Aorta (tissue), 5 donors: ENCODE measurements at regions not wholly inside any gene's neighbourhood (a gene's known extent, or its start where the extent isn't known, plus 50 kb on each side); places are given as distances from the start of the nearest gene placed in this dataset.

Experiments used
- ATAC-seq: fragments of 200-7000 bp; cut with Tn5 transposase; one replicate; pipeline ENCODE4 v1.9.1; 2022; ENCODE audit warnings: moderate library complexity; ENCODE audit not compliant: low FRiP score
- DNase-seq, 2 donors: peaks; one replicate each; pipeline ENCODE4 v3.0.0-alpha.2; 2020
- H3K27ac ChIP-seq, 2 donors: one replicate each; pipeline ENCODE4 v1.5.1; 2013; ENCODE audit warnings: low read length in 2 of 2, mild to moderate bottlenecking in 2 of 2, moderate library complexity in 2 of 2, control low read depth in 1 of 2, inconsistent platforms in 1 of 2, low read depth in 1 of 2
- H3K27me3 ChIP-seq, 2 donors: one replicate each; pipeline ENCODE4 v1.6.1; 2013; ENCODE audit warnings: control low read depth in 1 of 2, low read length in 1 of 2, mild to moderate bottlenecking in 1 of 2, moderate library complexity in 1 of 2; ENCODE audit not compliant: insufficient read depth in 2 of 2, control insufficient read depth in 1 of 2
- H3K36me3 ChIP-seq, 2 donors: one replicate each; pipeline ENCODE4 v1.6.1; 2013; ENCODE audit warnings: control low read depth in 1 of 2, low read length in 1 of 2, mild to moderate bottlenecking in 1 of 2; ENCODE audit not compliant: insufficient read depth in 2 of 2, control insufficient read depth in 1 of 2
- H3K4me1 ChIP-seq, 2 donors: one replicate each; pipeline ENCODE4 v1.6.1; 2013; ENCODE audit warnings: low read length in 2 of 2, control low read depth in 1 of 2, mild to moderate bottlenecking in 1 of 2, moderate library complexity in 1 of 2; ENCODE audit not compliant: insufficient read depth in 2 of 2, control insufficient read depth in 1 of 2
- H3K4me3 ChIP-seq, 2 donors: one replicate each; pipeline ENCODE4 v1.5.1; 2013; ENCODE audit warnings: low read length in 2 of 2, control low read depth in 1 of 2, mild to moderate bottlenecking in 1 of 2
- H3K9me3 ChIP-seq: one replicate; pipeline ENCODE4 v1.6.1; 2013; ENCODE audit warnings: mild to moderate bottlenecking, low read length; ENCODE audit not compliant: control insufficient read depth
- WGBS, 2 donors: extraction: QIAGEN DNeasy Blood & Tissue Kit; methylation state at CpG; one replicate each; pipeline ENCODE4 v1.1.7; 2013; 5-methylcytosine and 5-hydroxymethylcytosine counted together
- intact Hi-C, 2 donors: fragments of 100-400 bp; cut with DNase I; formaldehyde crosslinking; loops; one replicate each; pipeline versions ENCODE4 v1.14.2 to v1.15.0; 2022
- donor health status: healthy with polysubstance abuse.
- donor health status: Bipolar disorder and iron deficiency.
- donor health status: DM: no; HTN: no; CAD: no.
- donor health status: DM: no; HTN: no; CAD: no.
- donor health status: DM: yes; HTN: yes; CAD: no.

DNA sequence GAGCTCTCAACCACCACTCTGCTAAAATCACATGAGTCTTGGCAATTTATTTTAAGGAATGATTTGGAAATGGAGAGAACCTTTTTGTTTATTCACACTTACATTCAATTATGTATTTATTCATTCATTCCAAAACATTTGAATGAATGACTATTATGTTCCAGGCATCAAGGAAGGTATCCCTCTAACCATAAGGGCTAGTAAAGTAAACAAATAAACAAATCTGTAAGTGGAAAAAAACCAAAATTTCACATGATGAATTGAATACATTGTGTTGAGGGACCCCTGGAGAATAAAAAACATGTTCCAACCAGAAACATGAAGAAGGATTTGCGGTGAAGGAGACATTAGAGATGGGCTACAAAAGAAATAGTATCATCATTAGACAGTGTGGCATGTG is 677.8 kb downstream of the TOX3 start:
- intact Hi-C loops = no loop called here

DNA sequence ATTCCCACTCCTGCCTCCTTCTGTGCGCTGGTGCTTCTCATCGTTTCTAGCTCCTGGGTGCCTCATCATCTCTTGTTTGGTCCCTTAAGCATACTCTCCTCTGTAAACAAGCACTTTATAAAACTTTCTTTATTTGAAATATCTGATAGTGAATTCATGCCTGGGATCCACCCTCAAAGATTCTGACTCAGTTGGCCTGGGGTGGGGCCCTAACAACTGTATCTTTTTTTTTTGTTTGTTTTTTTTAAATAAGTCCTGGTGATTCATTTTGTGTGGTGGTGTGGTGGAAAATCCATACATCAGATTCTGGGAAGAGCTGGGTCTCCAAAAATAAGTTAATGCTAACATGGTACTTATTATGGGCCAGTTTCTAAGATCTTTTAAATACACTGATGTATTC is 678.3 kb downstream of the TOX3 start:
- ATAC-seq = no peak
- no peak for DNase-seq
- Histone ChIP-seq H3K4me1 (no peaks in the 10 kb centered on the region), H3K9me3 (no peaks in the 10 kb centered on the region), H3K27me3 (no peaks in the 10 kb centered on the region), H3K4me3 (no peak overlapping the region), H3K27ac (no peak overlapping the region), H3K36me3 (no peaks in the 10 kb centered on the region)
- intact Hi-C loops = no loop called here
- WGBS, 2 donors = 91 to 92% methylated on average over 2 of the region's 2 CpGs

More for the DNA sequence above, 677.8 kb downstream of the TOX3 start:
- ATAC-seq (no peak), DNase-seq (no peak)
- H3K9me3 ChIP-seq = no peaks in the 10 kb centered on the region
- H3K36me3 ChIP-seq = no peaks in the 10 kb centered on the region
- no peaks in the 10 kb centered on the region for H3K27me3 ChIP-seq
- WGBS, 2 donors = 95 to 98% methylated on average over 1 of the region's 1 CpG
- no peak overlapping the region for H3K4me3 ChIP-seq
- no peaks in the 10 kb centered on the region for H3K4me1 ChIP-seq
- H3K27ac ChIP-seq = no peak overlapping the region

- no peaks in the 10 kb centered on the region for H3K4me1 ChIP-seq
- H3K9me3 ChIP-seq = peaks cover 2% of the 10 kb centered on the region
- H3K4me3 ChIP-seq = no peak overlapping the region
- 85 to 88% methylated on average over 8 of the region's 8 CpGs for WGBS, 2 donors
- H3K36me3 ChIP-seq = no peaks in the 10 kb centered on the region
- intact Hi-C loops = no loop called here
- H3K27ac ChIP-seq = no peak overlapping the region
- H3K27me3 ChIP-seq = no peaks in the 10 kb centered on the region
- no peak for DNase-seq
- ATAC-seq = no peak
Observed at GRCh38 chr16:51867386-51868065, 679.4 kb downstream of the TOX3 start.

- no peak for ATAC-seq
- DNase-seq = no peak
- no peaks in the 10 kb centered on the region for H3K27me3 ChIP-seq
- no peaks in the 10 kb centered on the region for H3K4me1 ChIP-seq
- peaks cover 2% of the 10 kb centered on the region for H3K9me3 ChIP-seq
- intact Hi-C loops = no loop called here
- H3K4me3 ChIP-seq = no peak overlapping the region
- 95 to 100% methylated on average over 1 of the region's 1 CpG for WGBS, 2 donors
- no peaks in the 10 kb centered on the region for H3K36me3 ChIP-seq
- H3K27ac ChIP-seq = no peak overlapping the region
Observed at GRCh38 chr16:51864575-51864974, 682.4 kb downstream of the TOX3 start.

DNA sequence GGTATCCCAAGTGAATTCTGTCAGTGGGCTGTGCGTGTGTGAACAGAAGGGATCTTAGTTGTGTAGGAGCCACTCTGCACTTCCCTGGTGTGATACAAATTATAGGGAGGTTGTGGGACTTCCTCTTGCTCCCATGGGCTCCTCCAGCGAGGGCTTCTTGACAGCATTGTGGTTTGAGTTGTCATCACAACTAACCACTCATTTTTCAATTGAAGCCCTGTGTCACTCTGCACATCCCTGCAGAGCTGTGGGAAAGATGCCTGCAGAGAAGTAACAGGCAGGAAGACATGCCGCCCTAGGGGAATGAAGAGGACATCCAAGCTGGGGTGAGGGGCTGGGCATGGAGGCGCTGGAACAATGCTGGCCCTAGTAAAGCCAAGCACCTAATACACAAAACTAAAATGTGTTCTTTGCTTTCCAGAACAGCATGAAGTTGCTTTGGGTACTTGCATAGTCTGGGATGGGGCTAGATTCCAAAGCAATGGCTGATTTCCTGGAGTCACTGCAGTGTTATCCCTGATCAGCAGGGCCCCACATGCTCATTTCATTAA is 692.5 kb downstream of the TOX3 start:
- Histone ChIP-seq H3K4me1 (no peaks in the 10 kb centered on the region), H3K27me3 (no peaks in the 10 kb centered on the region), H3K27ac (no peak overlapping the region), H3K9me3 (no peaks in the 10 kb centered on the region), H3K36me3 (no peaks in the 10 kb centered on the region), H3K4me3 (no peak overlapping the region)
- ATAC-seq (no peak), DNase-seq (no peak)
- intact Hi-C loops = no loop called here
- WGBS, 2 donors = 87 to 88% methylated on average over 4 of the region's 4 CpGs

DNA sequence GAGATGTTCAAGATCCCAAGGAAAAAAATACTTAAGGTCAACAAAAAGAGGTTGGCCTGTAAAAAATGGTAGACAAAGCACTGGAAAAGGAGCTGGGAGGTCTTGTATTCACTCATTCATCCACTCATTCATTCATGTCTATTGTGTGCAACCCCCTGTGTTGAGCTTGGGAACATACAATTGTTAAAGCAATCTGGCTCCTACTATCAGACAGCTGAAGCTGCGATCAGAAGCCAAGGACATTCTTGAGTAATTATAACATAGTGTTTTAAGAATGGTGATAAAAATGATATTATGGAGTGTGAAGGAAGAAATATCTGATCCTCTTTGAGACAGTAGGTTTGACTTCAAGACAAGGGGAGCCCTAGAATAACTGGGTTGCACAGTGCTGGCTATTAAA is 693.4 kb downstream of the TOX3 start:
- H3K36me3 ChIP-seq = no peaks in the 10 kb centered on the region
- no peaks in the 10 kb centered on the region for H3K27me3 ChIP-seq
- ATAC-seq (no peak), DNase-seq (no peak)
- no peak overlapping the region for H3K27ac ChIP-seq
- H3K9me3 ChIP-seq = no peaks in the 10 kb centered on the region
- intact Hi-C loops = no loop called here
- 71 to 74% methylated on average over 1 of the region's 1 CpG for WGBS, 2 donors
- H3K4me1 ChIP-seq = no peaks in the 10 kb centered on the region
- H3K4me3 ChIP-seq = no peak overlapping the region

DNA sequence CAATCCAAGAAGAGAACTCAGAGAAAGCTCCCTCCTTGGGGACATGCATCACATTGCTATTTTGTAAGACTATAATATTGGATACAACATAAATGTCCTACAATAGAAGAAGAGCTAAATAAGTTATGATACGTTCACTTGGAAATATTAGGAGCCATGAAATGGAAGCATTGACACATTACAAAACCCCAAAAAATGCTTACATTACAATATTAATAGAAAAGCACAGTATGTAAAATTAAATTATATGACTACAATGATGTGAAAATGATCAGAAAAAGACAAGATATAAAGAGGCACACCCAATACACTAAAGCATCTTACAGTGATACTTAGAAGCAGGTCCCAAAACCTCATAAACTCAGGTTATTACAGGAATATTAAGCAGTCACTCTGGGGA is 694.1 kb downstream of the TOX3 start:
- 80 to 87% methylated on average over 1 of the region's 1 CpG for WGBS, 2 donors

GRCh38 chr16:51851111-51851510 is 695.8 kb downstream of the TOX3 start:
- no peak overlapping the region for H3K27ac ChIP-seq
- no peaks in the 10 kb centered on the region for H3K36me3 ChIP-seq
- no peak overlapping the region for H3K4me3 ChIP-seq
- intact Hi-C loops = no loop called here
- DNase-seq (no peak), ATAC-seq (no peak)
- no peaks in the 10 kb centered on the region for H3K9me3 ChIP-seq
- no peaks in the 10 kb centered on the region for H3K27me3 ChIP-seq
- H3K4me1 ChIP-seq = no peaks in the 10 kb centered on the region
- WGBS, 2 donors = 89% methylated on average over 3 of the region's 3 CpGs

More for the DNA sequence above, 694.1 kb downstream of the TOX3 start:
- intact Hi-C loops = no loop called here
- H3K36me3 ChIP-seq = no peaks in the 10 kb centered on the region
- no peaks in the 10 kb centered on the region for H3K9me3 ChIP-seq
- no peaks in the 10 kb centered on the region for H3K27me3 ChIP-seq
- no peaks in the 10 kb centered on the region for H3K4me1 ChIP-seq
- H3K4me3 ChIP-seq = no peak overlapping the region
- no peak overlapping the region for H3K27ac ChIP-seq
- no peak for DNase-seq
- no peak for ATAC-seq

DNA sequence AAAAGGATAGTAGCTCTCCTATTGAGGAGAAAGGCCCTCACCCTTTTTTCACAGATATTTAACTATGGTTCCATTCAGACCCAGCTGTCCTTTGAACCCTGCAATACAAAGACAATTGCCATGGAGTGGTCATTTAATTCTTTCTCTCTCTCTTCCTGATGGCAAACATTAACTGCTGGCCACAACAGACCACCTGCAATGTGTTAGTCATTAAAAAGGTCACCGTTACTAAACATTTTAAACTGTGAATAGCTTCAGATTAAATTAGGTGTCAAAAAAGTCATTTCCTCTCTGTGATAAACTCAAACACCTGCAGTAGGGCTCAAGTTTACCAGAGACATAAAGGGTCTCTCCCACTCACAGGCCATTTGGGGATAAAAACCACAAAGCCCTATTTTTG is 697.2 kb downstream of the TOX3 start:
- DNase-seq (no peak), ATAC-seq (no peak)
- no peaks in the 10 kb centered on the region for H3K9me3 ChIP-seq
- H3K27me3 ChIP-seq = no peaks in the 10 kb centered on the region
- H3K27ac ChIP-seq = no peak overlapping the region
- H3K36me3 ChIP-seq = no peaks in the 10 kb centered on the region
- H3K4me1 ChIP-seq = no peaks in the 10 kb centered on the region
- WGBS, 2 donors = 97% methylated on average over 1 of the region's 1 CpG
- H3K4me3 ChIP-seq = no peak overlapping the region
- intact Hi-C loops = no loop called here
